IPS-20b (cell line): ENCODE measurements at regions not wholly inside any gene's neighbourhood (a gene's known extent, or its start where the extent isn't known, plus 50 kb on each side); places are given as distances from the start of the nearest gene placed in this dataset.
A peak's percentile ranks its signal among the peaks of the same experiment; 100 is the strongest.

Experiments
- H3K27ac ChIP-seq: one replicate; pipeline ENCODE4 v1.5.1; 2013; ENCODE audit warnings: low read length
- H3K27me3 ChIP-seq: 2 replicates; pipeline ENCODE4 v1.6.1; 2013; ENCODE audit warnings: mild to moderate bottlenecking, low read length, inconsistent platforms; ENCODE audit not compliant: insufficient read depth
- H3K36me3 ChIP-seq: 2 replicates; pipeline ENCODE4 v1.6.1; 2013; ENCODE audit warnings: low read depth, mild to moderate bottlenecking, inconsistent platforms, low read length, moderate library complexity; ENCODE audit not compliant: insufficient read depth
- H3K4me1 ChIP-seq: 2 replicates; pipeline ENCODE4 v1.6.1; 2013; ENCODE audit warnings: mild to moderate bottlenecking, control low read depth, inconsistent platforms, low read length, moderate library complexity; ENCODE audit not compliant: insufficient read depth
- H3K4me3 ChIP-seq: 2 replicates; pipeline ENCODE4 v1.5.1; 2013; ENCODE audit warnings: mild to moderate bottlenecking, low read length, inconsistent platforms
- H3K9ac ChIP-seq: 2 replicates; pipeline ENCODE4 v1.6.1; 2013; ENCODE audit warnings: low read depth, mild to moderate bottlenecking, inconsistent platforms, low read length, moderate library complexity
- H3K9me3 ChIP-seq: 2 replicates; pipeline ENCODE4 v1.6.1; 2013; ENCODE audit warnings: mild to moderate bottlenecking, low read depth, low read length, inconsistent platforms; ENCODE audit not compliant: insufficient read depth

DNA sequence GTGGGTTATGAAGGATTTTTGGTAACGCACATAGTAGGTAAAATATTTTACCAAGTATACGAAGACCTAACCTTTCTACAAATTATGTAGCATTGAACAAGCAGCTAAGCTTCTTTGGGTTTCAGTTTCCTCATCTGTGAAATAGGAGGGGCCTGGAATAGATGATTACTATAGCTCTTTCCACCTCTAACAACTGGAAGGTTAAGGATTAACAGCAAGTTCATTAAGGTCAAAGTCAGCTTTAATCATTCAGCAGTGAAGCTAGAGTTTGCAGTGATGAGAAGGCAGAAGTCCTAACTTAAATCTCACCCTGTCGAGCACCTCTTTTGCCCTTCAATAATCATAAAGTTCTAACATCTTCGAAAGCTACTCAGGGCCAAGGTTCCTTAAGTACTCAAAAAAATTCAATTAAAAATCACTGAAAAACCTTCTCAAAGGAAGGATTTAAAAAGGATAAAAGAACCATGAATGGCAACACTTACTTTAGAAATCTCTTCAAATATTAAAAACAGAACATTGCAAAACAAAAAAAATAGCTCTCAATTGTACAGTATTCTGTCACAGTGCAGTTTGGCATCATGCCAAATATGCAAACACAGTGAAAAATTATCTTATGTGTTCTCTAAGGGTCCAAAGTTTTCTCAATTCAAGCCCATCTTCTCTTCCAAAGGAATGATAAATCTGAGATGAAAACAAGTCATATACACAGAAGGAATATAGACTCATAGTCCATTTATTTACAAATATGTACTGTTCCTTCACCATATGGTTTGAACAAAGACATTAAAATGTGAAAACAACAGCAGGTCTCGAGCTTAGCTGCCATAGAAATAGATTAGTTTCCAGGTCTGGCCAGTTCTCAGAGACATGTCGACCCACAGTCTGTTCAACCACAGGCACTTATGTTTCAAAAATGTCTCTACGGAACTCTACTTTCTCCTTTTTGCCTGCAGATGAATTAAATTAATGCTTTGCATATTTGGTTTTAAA is 152.0 kb upstream of the SLC13A1 start:
- Histone ChIP-seq H3K4me3 (no peak overlapping the region), H3K9me3 (no peaks in the 10 kb centered on the region), H3K27ac (no peak overlapping the region), H3K36me3 (no peaks in the 10 kb centered on the region), H3K9ac (no peak overlapping the region), H3K4me1 (peaks cover 7% of the 10 kb centered on the region; the same call in 1 of the 2 replicates), H3K27me3 (no peaks in the 10 kb centered on the region)

DNA sequence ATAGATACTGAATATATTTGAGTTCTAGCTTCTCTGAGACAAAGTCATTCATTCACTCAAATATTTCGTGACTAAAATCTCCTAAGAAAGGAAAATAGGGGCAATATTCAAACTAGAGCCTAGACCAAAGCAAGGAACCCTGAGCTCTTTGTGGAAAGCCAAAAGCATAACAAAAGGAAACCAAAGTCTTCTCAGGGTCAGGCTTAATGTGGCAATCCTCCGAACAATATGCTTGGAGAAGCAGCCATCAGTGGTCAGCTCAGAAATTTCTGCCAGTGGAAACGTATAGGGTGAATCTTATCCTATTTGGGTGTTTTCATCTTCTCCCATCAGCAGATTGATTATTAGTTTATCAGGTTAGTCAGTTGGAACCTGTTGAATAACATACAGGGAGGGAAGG is 151.3 kb upstream of the SLC13A1 start:
- no peaks in the 10 kb centered on the region for H3K27me3 ChIP-seq
- no peaks in the 10 kb centered on the region for H3K36me3 ChIP-seq
- no peak overlapping the region for H3K27ac ChIP-seq
- peaks cover 6% of the 10 kb centered on the region; the same call in 1 of the 2 replicates for H3K4me1 ChIP-seq
- no peaks in the 10 kb centered on the region for H3K9me3 ChIP-seq
- no peak overlapping the region for H3K4me3 ChIP-seq
- H3K9ac ChIP-seq: no peak overlapping the region

- H3K4me3 ChIP-seq: no peak overlapping the region
- H3K27ac ChIP-seq: no peak overlapping the region
- H3K36me3 ChIP-seq: no peaks in the 10 kb centered on the region
- H3K4me1 ChIP-seq: no peaks in the 10 kb centered on the region; the same call in 1 of the 2 replicates
- no peaks in the 10 kb centered on the region for H3K9me3 ChIP-seq
- H3K27me3 ChIP-seq: no peaks in the 10 kb centered on the region
- H3K9ac ChIP-seq: no peak overlapping the region
Measured at GRCh38 chr7:123348690-123349089, 148.9 kb upstream of the SLC13A1 start.

- Histone ChIP-seq H3K9ac (no peak overlapping the region), H3K27ac (no peak overlapping the region), H3K4me3 (no peak overlapping the region), H3K9me3 (no peaks in the 10 kb centered on the region), H3K27me3 (no peaks in the 10 kb centered on the region), H3K4me1 (no peaks in the 10 kb centered on the region; the same call in 1 of the 2 replicates), H3K36me3 (no peaks in the 10 kb centered on the region)
Measured at GRCh38 chr7:123346766-123347165, 147.0 kb upstream of the SLC13A1 start.

DNA sequence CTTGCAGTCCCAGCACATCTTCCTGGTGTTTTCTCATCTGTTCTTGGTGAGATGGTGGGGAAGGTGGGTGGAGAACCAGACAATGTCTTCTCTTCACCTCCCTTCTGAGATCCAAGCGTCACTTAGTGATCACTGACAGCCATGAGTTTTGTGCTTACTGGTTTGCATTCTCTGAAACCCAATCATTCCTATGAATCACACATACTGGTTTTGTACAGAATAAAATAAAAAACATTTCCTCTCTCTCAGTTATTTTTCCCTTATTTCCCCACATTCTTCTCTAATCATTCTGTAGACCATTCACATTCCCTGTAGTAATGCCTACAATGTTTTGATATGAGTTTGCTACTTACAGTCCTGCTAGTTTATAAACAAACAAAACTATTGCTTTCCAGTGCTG is 143.8 kb upstream of the SLC13A1 start:
- 0 out of 2 replicates have a peak, but pooled peaks cover 7% of the 10 kb centered on the region for H3K9me3 ChIP-seq
- no peak overlapping the region for H3K27ac ChIP-seq
- H3K4me1 ChIP-seq: no peaks in the 10 kb centered on the region
- H3K27me3 ChIP-seq: no peaks in the 10 kb centered on the region
- H3K9ac ChIP-seq: no peak overlapping the region
- no peaks in the 10 kb centered on the region for H3K36me3 ChIP-seq
- H3K4me3 ChIP-seq: no peak overlapping the region

GRCh38 chr7:123341102-123341501 is 141.3 kb upstream of the SLC13A1 start:
- Histone ChIP-seq H3K9ac (no peak overlapping the region), H3K36me3 (no peaks in the 10 kb centered on the region), H3K4me1 (no peaks in the 10 kb centered on the region), H3K27me3 (no peaks in the 10 kb centered on the region), H3K4me3 (no peak overlapping the region), H3K9me3 (0 out of 2 replicates have a peak, but pooled peaks cover 7% of the 10 kb centered on the region), H3K27ac (no peak overlapping the region)

DNA sequence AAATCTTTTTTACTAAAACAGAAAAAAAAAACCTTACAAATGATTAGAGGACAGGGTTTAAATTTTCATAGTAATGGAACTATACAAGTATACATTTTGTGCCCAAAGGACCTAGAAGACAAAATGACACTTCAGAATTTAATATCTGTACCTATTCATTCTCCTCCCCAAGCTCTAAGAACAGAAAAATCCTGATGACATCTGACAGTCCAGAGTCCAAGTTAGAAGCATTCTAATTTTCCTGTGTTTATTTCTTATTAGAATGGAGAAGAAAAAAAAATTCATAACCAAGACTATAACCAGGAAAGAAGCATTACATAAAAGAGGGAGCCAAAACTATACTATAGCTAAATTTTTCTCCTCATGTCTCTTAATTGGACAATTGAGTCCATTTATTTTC is 138.9 kb upstream of the SLC13A1 start:
- Histone ChIP-seq H3K27ac (no peak overlapping the region), H3K4me3 (no peak overlapping the region), H3K9ac (no peak overlapping the region), H3K4me1 (no peaks in the 10 kb centered on the region), H3K9me3 (0 out of 2 replicates have a peak, but pooled peaks cover 7% of the 10 kb centered on the region), H3K27me3 (no peaks in the 10 kb centered on the region), H3K36me3 (no peaks in the 10 kb centered on the region)

DNA sequence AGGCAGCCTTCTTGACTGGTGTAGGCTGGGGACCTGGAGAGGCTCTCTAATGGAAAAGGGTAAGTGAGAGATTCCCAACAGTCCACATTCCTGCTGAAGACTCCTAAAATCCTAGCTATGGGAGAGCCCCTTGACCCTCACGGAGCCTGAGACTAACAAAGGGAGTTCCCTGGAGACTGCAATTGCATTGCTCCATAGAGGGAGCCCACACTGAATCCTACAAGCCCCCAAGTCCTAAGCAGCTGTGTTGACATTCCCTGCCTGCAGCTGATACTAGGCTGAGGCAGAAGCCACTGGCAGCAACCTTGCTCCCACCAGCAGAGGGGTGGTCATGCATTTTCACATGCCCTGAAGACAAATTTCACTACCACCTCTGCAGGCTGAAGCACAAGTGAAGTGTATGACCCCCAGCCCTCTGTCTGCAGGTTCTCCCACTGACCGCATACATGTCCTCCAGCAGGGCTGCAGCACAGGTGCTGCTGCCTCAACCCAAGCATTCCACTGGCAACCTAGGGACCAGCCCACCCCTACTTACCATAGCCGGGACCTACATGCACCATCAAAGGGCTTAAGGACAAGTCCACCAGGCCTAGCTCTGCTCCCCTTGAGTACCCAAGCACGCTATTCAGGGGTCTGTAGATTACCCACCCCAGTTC is 130.3 kb upstream of the SLC13A1 start:
- no peak overlapping the region for H3K27ac ChIP-seq
- H3K4me3 ChIP-seq: no peak overlapping the region

DNA sequence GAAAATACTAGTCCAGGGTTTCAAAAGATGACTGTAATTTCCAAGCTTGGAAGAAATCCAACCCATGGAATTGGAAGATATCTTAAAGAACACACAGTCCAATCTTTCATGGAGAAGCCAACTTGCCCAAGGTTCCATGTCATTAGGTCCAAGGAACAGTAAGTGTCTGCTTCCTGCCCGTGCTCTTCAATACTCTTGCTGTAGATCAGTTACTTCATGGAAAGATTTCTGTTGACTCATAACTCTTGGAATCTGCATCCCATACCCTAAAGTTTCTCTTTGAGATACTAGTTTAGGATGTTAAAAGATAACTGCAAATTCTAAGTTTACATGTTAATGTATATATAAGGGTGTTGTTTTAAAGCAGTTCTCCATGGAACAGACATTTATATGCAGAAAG is 127.9 kb upstream of the SLC13A1 start:
- H3K4me3 ChIP-seq: no peak overlapping the region
- no peaks in the 10 kb centered on the region for H3K27me3 ChIP-seq
- no peaks in the 10 kb centered on the region for H3K4me1 ChIP-seq
- peaks cover 10% of the 10 kb centered on the region for H3K9me3 ChIP-seq
- no peaks in the 10 kb centered on the region for H3K36me3 ChIP-seq
- no peak overlapping the region for H3K27ac ChIP-seq
- no peak overlapping the region for H3K9ac ChIP-seq

More for the DNA sequence above, 130.3 kb upstream of the SLC13A1 start:
- Histone ChIP-seq H3K36me3 (no peaks in the 10 kb centered on the region), H3K27me3 (no peaks in the 10 kb centered on the region), H3K9ac (no peak overlapping the region), H3K4me1 (no peaks in the 10 kb centered on the region), H3K9me3 (no peaks in the 10 kb centered on the region)

- no peaks in the 10 kb centered on the region for H3K4me1 ChIP-seq
- 0 out of 2 replicates have a peak overlapping the region, but pooled peaks have one; percentile 9 for H3K4me3 ChIP-seq
- peaks cover 17% of the 10 kb centered on the region for H3K9me3 ChIP-seq
- H3K27me3 ChIP-seq: no peaks in the 10 kb centered on the region
- H3K36me3 ChIP-seq: no peaks in the 10 kb centered on the region
- H3K9ac ChIP-seq: no peak overlapping the region
- H3K27ac ChIP-seq: no peak overlapping the region
Measured at GRCh38 chr7:123324283-123324682, 124.5 kb upstream of the SLC13A1 start.

DNA sequence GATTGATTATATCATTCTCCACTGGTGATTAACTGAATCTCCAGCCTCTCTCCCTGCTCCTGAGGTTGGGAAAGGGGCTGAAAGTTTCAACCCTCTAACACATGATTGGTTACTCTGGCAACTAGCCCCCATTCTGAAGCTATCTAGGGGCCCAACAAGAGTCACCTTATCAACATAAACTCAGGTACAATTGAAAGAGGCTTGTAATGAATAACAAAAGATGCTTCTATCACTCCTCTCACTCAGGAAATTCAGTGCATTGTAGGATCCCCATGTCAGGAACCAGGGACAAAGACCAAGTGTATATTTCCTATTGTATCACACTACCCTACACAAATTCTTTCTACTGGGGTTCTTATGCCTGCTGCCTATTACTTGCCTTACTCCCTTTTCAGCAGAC is 123.9 kb upstream of the SLC13A1 start:
- Histone ChIP-seq H3K9ac (no peak overlapping the region), H3K9me3 (peaks cover 17% of the 10 kb centered on the region), H3K27ac (no peak overlapping the region), H3K4me1 (no peaks in the 10 kb centered on the region), H3K36me3 (no peaks in the 10 kb centered on the region), H3K27me3 (no peaks in the 10 kb centered on the region), H3K4me3 (0 out of 2 replicates have a peak overlapping the region, but pooled peaks have one; percentile 9)
